PFSK-1 (cell line): ENCODE measurements at regions not wholly inside any gene's neighbourhood (a gene's known extent, or its start where the extent isn't known, plus 50 kb on each side); places are given as distances from the start of the nearest gene placed in this dataset.

ENCODE experiments used
- FOXP2 ChIP-seq: optimal IDR thresholded peaks from 2 replicates; pipeline ENCODE3; 2011; ENCODE audit warnings: borderline replicate concordance, control low read depth, inconsistent platforms; ENCODE audit not compliant: insufficient read depth; ENCODE audit errors: extremely low read length, extremely low read depth
- POLR2AphosphoS5 ChIP-seq: IDR thresholded peaks from 2 replicates; pipeline ENCODE4 v1.6.1; 2012; ENCODE audit warnings: low read depth, mild to moderate bottlenecking, control low read depth, low read length, moderate library complexity
- SIN3A ChIP-seq: IDR thresholded peaks from 2 replicates; pipeline ENCODE4 v1.6.1; 2012; ENCODE audit warnings: mild to moderate bottlenecking, low read length, moderate library complexity, borderline replicate concordance; ENCODE audit not compliant: insufficient read depth
- TAF1 ChIP-seq: IDR thresholded peaks from 2 replicates; pipeline ENCODE4 v1.6.1; 2012; ENCODE audit warnings: low read length, control low read depth, borderline replicate concordance; ENCODE audit not compliant: insufficient read depth
- TF ChIP-seq, protein P1 (sequence below), 2 experiments: IDR thresholded peaks; 2 replicates each; pipeline versions ENCODE4 v1.6.1 to v1.8.0; 2011 to 2012; ENCODE audit warnings: low read depth in 2 of 2, low read length in 2 of 2, control low read depth in 1 of 2, inconsistent platforms in 1 of 2, mild to moderate bottlenecking in 1 of 2, moderate library complexity in 1 of 2; ENCODE audit not compliant: insufficient read depth in 1 of 2

DNA sequence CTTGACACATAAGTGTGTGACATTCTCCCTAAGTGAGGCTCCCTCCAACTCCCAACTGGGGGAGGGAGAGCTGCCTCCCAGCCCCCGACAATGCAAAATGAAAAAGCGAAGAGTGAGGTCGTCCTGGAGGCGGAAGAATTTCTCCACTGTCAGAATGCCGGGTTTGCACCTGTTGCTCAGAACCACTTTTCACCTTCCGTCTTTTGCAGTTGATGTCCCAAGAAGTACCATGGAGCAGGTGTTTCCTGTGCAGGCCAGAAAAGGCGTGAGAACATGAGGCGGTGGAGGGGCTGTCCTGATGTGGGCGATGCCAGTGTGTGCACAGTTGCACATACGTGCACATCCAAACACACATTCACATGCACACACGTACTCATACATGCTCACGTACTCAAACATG is 158.6 kb upstream of the AJAP1 start:
- TF ChIP-seq SIN3A (no peak), FOXP2 (no peak), TAF1 (no peak), POLR2AphosphoS5 (no peak)
- TF ChIP-seq, protein P1, sequence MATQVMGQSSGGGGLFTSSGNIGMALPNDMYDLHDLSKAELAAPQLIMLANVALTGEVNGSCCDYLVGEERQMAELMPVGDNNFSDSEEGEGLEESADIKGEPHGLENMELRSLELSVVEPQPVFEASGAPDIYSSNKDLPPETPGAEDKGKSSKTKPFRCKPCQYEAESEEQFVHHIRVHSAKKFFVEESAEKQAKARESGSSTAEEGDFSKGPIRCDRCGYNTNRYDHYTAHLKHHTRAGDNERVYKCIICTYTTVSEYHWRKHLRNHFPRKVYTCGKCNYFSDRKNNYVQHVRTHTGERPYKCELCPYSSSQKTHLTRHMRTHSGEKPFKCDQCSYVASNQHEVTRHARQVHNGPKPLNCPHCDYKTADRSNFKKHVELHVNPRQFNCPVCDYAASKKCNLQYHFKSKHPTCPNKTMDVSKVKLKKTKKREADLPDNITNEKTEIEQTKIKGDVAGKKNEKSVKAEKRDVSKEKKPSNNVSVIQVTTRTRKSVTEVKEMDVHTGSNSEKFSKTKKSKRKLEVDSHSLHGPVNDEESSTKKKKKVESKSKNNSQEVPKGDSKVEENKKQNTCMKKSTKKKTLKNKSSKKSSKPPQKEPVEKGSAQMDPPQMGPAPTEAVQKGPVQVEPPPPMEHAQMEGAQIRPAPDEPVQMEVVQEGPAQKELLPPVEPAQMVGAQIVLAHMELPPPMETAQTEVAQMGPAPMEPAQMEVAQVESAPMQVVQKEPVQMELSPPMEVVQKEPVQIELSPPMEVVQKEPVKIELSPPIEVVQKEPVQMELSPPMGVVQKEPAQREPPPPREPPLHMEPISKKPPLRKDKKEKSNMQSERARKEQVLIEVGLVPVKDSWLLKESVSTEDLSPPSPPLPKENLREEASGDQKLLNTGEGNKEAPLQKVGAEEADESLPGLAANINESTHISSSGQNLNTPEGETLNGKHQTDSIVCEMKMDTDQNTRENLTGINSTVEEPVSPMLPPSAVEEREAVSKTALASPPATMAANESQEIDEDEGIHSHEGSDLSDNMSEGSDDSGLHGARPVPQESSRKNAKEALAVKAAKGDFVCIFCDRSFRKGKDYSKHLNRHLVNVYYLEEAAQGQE (IDR thresholded peaks at IDR 0.05; ENCODE audit: insufficient read depth in 1 of 2, low read depth in 2 of 2, low read length in 2 of 2) = no peak

DNA sequence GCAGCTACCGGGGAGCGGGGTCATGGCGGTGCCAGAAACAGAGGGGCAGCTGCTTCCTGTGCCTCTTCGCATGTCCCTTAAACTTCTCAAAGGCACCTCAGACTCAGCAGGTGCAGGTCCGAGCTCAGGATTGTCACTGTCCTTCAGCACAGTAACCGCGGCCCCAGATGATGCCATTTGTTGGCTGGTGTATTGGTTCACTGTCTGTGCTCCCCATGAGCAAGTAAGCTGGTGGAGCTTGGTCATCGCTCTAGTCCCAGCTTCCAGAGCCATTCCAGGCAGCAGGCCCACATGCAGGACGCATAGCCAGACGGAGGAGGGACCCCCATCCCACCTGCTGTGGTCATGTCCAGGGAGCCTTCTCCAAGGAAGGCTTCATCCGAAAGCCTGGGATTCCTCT is 154.0 kb upstream of the AJAP1 start:
- TF ChIP-seq, protein P1 (IDR thresholded peaks at IDR 0.05; ENCODE audit: insufficient read depth in 1 of 2, low read depth in 2 of 2, low read length in 2 of 2) = no peak
- no peak for TF ChIP-seq FOXP2
- no peak for TF ChIP-seq SIN3A
- TF ChIP-seq POLR2AphosphoS5 = no peak
- TF ChIP-seq TAF1 = no peak

DNA sequence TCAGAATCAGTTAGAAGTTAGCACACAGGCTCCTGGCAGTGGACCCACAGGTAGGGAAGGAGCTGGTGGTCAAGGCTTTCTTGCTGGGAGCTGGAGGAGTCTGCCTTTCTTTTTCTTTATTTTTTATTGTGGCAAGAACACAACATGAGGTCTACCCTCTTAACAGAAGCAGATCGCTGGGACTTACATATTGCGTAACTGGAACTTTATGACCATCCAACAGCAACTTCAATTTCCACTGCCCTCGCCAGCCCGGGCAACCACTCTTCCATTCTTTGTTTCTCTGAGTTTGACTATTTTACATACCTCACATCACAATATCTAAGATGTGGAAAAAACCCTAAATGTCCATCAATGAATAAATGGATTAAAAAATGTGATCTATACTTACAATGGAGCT is 147.8 kb upstream of the AJAP1 start:
- TF ChIP-seq TAF1 (no peak), FOXP2 (no peak), SIN3A (no peak), POLR2AphosphoS5 (no peak)
- TF ChIP-seq, protein P1 (IDR thresholded peaks at IDR 0.05; ENCODE audit: insufficient read depth in 1 of 2, low read depth in 2 of 2, low read length in 2 of 2) = no peak

GRCh38 chr1:4509206-4509605 is 145.2 kb upstream of the AJAP1 start:
- TF ChIP-seq FOXP2 = no peak
- TF ChIP-seq, protein P1 (IDR thresholded peaks at IDR 0.05; ENCODE audit: insufficient read depth in 1 of 2, low read depth in 2 of 2, low read length in 2 of 2) = no peak
- no peak for TF ChIP-seq SIN3A
- TF ChIP-seq TAF1 = no peak
- TF ChIP-seq POLR2AphosphoS5 = no peak

GRCh38 chr1:4510276-4510691 is 144.1 kb upstream of the AJAP1 start:
- TF ChIP-seq, protein P1 (IDR thresholded peaks at IDR 0.05; ENCODE audit: insufficient read depth in 1 of 2, low read depth in 2 of 2, low read length in 2 of 2) = no peak
- no peak for TF ChIP-seq FOXP2
- TF ChIP-seq POLR2AphosphoS5 = no peak
- TF ChIP-seq TAF1 = no peak
- TF ChIP-seq SIN3A = no peak
